Dermis microvascular lymphatic vessel endothelial cell (primary cell): ENCODE measurements at regions not wholly inside any gene's neighbourhood (a gene's known extent, or its start where the extent isn't known, plus 50 kb on each side); places are given as distances from the start of the nearest gene placed in this dataset.
"Not testable (repeated sequence)": the region's sequence is repeated elsewhere in the genome, so short reads cannot be mapped to it uniquely, and the experiment has no call there.

Experiments
- DNase-seq, 2 donors: peaks; one replicate each; pipeline versions ENCODE4 v3.0.0 to v3.0.0-alpha.2; 2010; ENCODE audit warnings: low read depth in 2 of 2

DNA sequence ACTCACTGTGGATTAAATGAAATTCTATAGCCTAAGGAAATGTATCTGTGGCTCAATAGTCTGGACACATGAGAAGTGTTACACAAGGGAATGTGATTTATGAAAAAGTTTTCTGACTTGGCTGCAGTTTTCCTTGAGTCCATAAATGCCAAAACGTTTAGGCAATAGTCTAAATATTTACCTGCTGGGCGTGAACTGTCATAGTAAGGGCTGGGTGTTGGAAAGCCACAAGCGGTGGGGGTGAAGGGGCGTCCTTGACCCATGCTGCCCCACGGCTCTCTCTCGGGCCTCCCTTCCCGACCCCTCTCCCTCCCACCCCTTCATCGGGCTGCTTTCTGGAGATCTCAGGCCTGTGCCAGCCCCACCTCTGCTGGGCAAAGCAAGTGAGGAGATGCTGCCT lies 223.7 kb downstream of the BUB3 start:
- no peak for DNase-seq

DNA sequence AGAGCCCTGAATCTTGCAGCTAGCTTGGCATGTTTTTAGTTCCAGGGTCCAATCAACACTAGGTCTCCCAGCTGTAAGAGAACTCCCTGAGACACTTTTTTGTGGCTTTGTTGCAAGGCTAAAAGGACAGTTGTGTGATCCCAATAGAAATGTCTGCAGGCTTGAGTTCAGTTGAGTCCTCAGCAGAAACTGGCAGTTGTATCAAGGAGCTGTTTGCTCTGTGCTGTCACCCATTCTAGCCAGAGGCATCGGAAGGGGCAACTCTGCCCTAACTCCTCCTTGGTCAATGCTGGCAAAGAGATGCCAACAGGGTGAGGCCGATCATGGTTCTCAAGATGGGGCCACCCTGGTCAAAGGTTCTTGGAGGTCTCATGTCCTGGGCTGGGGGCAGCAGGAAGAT lies 224.1 kb downstream of the BUB3 start:
- DNase-seq: no peak

DNA sequence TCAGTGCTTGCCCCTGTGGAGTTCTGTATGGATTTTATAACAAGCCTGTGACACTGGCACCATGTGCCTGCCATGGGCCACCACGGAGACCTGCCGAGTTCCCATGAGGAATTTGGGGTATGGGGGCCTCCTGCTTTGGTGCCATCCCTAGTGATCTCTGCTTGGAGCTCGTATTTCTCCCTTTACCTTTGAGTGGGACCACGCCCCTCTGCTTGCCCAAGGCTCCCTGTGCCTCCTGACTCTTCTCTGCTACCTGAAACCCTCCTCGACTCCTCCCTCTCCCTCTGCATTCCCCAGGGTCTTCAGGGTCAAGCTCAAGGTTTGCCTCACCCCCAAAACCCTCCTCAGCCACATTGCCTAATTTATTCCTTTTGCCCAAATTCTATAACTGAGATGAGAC lies 225.0 kb downstream of the BUB3 start:
- DNase-seq: no peak

DNA sequence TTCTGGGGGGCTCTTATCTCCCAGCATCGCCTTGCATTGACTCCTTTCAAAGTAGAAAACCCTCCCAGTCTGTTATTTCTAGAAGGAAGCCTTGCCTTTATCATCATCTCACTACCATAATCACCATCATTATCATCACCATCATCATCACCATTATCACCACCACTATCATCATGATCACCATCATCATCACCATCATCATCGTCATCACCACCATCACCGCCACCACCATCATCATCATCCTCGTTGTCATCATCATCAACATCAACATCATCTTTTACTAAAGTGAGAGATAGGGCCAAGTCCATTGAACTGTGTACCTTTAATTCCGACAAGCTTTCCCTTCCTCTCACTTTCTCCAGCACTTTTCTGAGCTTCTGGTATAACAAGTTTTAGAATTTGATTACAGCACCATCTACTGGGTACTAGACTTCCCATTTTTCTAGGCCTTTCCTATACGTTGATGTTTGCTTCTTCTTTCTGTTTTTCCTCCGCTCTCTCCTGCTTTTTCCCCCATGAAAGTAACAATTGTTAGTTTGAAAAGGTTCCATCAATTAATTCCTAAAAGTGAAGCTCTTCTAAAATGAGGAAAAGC lies 226.4 kb downstream of the BUB3 start:
- no peak for DNase-seq

DNA sequence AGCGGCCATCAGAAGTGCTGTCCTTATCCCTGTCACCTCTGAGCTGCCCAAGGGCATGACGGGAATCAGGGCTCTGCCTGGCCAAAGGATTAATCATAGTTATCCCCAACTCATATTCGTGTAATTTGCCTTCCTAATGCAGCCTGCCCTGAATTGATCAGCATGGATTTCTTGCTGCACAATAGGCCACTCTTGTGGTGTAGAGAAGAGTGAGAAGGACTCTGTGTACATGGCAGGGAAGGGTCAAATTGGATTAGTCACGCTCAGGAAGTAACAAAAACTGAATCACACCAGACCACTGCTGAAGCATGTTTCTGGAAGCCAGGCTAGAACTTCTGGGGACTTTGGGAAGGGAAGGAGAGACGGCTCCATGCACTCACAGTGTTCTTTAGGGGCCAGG lies 227.0 kb downstream of the BUB3 start:
- no peak for DNase-seq

DNA sequence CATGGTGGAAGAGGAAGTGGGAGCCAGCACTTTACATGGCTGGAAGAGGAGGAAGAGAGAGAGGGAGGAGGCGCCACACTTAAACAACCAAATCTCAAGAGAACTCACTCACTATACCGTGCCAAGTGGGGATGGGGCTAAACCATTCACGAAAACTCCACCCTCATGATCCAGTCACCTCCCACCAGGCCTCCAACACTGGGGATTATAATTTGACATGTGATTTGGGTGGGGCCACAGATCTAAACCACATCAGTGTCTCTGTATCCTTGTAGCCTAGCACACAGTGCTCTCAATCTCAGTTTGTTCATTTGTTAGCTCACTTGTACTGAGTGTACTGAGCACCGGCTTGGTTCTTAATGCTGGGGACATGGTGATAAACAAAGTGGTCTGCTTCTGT lies 228.3 kb downstream of the BUB3 start:
- no peak for DNase-seq

DNA sequence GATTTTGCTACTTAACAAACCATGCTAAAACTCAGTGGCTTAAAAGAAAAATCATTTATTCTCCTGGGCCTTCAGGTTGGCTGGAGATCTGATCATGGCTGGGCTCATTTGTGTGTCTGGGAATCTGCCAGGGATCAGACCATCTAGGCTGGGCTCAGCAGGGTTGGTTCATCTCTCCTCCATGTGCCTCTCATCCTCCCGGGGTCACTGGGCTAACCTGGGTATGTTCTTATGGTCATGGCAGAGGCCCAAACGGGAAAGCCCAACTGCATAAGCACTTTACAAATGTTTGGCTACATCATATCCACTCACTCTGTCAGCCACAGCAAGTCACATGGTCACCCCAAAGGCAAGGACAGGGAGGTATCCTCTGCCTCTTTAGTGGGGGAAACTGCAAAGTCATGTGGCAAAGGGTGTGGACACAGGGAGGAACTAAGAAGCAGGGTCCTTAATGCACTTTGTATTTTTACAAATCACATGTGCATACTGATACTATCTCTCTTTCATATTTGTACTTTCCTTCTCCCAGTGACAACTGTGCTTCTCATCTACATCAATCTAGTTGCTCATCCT lies 231.4 kb downstream of the BUB3 start:
- DNase-seq: no peak

DNA sequence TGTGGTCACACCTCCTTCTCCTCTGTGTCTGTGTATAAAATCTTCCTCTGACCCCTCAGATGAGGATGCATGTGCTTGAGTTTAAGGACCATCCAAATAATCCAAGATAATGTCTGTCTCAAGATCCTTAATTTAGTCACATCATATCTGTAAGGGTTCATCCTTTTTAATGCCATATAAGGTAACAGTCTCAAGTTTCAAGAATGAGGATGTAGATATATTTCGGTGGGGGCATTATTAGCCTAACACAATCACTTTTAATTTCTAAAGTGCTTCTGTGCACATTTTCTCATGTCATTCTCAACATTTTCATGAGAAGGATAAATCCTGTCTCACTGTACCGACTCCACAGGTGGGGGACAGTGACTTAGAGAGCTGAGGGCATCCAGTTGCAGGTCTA lies 235.3 kb downstream of the BUB3 start:
- DNase-seq: no peak

DNA sequence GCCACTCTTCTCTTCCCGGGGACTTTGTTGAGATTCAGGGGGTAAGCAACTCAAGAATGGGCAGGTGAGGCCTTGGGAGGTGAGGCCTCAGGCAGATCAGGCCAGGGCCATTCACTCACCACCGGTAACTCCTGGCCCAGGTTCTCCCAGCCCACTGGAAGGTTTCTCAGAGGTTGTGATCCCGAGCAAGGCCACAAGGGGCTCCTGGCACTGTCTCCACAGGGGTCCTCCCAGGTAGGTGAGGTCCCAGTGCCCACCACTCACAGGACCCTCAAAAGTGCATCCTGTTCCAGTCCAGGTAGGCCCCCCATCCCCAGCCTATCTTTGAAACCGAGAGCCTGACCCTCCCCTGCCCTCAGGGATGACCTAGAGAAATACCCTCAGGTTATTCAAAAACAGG lies 236.1 kb downstream of the BUB3 start:
- no peak for DNase-seq

DNA sequence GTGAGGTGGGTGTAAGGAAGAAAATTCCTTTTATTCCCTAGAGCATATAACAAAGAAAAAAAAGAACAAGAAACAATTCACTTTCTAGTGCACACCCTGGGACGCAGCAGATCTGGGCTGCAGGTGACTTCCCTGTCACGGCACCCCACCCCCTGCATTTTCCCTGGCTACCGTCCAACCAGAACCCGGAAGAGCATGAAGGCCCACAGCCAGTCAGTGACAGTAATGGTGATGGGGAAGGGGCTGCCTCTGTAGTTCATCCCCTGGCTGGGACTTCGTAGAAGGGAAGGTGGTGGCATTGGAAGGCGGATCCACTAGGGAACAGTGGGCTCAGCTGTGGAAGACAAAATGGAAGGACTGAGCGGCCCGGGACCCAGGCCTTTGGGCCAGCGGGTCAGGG lies 236.7 kb downstream of the BUB3 start:
- DNase-seq: no peak

DNA sequence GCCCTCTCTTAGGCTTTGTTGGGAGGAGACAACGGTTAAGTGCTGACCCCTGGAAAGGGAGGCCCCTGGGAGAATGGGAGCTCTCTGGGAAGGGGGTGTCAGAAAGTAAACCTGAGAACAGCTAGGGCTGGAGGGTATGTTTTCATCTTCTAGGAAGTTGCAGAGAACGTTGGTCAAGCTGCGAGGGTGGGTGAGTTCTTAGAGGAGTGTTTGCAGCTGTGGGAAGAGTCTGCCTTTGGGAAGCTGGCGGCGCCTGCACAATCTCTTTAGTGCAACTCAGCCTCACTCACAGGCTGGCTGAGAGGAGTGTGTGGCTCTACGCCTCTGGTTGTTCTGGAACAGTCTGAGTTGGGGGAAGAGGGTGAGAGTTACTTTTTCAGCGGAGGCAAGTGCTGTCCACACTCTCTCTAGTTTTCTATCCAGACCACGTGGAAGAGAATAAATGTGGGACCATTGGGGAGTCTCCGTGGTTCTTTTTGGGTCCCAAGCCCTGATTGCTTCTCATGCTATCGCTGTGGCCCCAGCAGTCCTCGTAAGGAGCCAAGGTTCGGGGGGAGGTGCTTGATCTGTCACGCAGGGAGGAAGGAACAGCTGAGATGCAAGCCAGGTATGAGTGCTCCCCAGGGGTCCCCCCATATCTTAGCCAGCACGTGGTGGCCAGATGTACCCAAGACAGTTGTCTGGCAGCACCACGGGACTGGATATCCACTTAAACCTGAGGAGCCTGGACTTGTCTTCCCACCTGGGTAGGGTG lies 237.2 kb downstream of the BUB3 start:
- DNase-seq: no peak

DNA sequence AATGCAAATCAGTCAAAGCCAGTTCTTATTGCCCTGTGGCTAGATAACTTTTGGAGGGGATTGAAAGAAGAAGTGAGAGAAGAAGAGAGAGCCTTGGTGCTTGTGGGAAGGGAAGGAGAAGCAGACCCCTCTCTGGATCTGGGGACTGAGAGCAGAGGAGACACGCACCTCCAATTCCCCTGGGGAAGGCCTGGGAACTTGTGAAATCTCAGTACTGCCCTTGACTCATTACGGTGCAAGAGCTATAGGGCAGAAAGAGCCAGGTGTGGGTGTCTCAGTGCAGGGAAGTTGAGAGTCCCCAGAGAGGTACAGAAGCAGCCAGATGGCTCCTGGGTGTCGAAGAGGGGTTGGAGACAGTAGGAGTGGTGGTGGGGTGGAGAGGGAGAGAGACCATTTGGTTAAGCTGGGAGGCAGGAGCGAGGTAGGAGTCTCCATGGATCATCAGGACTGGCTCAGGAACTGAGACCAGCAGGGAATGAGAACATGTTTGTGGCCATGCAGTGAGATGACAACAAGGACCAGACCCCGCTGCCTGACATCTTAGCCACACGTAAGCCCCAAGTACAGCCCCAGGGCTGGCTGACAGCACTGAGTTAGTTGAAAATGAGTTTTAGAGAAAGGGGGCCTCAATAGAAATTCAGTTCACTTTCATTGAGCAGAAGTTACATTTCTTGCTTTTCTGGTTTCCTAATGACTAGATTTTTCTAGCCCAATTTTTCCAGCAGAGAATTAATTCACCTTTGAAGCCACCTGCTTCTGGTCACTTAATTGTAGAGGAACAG lies 238.2 kb downstream of the BUB3 start:
- no peak for DNase-seq

DNA sequence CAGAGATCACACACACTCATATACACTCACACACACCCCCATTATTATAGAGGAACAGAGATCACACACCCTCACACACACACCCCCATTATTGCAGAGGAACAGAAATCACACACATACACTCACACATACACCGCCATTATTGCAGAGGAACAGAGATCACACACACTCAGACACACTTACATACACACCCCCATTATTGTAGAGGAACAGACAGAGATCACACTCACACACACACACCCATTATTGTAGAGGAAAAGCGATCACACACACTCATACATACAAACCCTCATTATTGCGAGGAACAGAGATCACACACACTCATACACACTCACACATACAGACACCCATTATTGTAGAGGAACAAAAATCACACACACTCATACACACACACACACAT lies 239.0 kb downstream of the BUB3 start:
- no peak for DNase-seq

DNA sequence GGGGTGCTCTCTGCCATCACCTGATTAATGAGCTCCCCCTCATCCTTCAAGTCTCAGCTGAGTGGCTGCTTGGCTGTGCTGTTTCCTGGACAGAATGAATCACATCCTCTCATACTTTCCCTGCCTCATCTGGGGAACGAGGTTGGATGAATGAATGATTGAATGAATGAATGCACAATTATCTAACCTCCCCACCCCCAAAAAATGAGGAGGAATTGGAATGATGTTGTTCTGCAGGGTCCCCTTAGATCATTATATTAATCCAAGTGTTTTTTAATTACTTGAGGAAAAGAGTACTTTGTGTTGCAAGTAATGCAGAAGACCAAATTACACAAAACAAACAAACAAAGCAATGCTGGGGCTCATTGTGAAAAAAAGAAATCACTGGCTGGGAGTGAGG lies 240.2 kb downstream of the BUB3 start:
- no peak for DNase-seq

DNA sequence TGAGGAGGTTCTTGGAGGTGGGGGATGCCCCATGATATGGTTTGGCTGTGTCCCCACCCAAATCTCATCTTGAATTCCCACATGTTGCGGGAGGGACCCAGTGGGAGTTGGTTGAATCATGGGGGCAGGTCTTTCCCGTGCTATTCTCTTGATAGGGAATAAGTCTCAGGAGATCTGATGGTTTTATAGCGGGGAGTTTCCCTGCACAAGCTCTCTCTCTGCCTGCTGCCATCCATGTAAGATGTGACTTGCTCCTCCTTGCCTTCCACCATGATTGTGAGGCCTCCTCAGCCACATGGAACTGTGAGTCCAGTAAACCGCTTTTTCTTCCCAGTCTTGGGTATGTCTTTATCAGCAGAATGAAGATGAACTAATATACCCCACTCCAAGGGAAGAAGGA lies 241.0 kb downstream of the BUB3 start:
- DNase-seq: not testable (repeated sequence)

DNA sequence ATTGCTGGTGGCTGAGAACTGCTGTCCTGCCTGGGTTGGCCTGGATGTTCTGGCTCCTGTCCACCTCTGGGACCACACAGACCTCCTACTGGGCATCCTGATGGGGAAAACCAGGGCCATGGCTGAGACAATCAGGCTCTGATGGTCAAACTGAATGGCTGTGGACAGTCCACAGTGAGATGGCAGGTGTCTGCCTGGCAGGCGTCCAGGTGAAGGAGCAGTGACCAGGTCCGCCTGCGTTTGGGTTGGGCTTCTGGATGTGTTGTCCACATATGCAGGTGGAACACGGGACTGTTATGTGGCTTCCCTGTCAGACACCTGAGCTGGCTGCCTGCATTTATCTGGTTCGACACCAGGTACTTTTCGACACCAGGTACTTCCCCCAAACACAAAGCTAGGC lies 241.7 kb downstream of the BUB3 start:
- no peak for DNase-seq

DNA sequence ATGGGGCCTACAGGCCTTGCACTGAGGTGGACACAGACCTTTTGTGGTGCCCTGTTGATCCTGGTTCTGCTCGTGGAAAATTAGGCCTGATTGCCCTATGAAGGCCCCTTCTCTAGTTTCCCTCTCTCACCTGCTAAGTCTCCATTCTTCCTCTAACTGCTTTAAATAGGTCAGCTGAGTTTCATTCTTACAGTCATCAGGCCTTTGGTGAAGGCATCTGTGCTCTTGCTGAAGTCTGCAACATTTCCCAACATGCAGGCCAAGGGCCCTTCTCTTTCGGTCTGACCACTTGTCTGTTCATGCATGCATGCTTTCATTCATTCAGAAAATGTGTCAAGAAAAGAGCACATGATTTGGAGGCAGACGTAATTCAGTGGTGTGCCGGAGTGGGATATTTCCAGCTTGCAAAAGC lies 244.0 kb downstream of the BUB3 start:
- DNase-seq: no peak

DNA sequence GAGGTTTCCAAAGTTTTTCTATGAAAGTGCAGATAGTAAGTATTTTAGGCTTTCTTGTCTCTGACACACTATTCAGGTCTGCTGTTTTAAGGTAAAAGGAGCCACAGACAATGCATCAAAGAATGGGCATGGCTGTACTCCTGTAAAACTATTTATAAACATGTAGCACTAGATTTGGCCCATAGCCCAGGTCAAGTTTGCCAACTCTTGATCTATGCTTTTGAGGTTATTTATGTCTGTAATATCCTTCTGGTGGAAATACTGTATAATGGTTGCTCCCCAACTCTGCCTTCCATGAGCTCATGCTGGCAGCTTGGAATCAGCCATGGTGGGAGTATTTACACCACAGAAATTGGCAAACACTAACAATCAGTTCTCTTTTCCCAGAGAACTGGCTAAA lies 244.6 kb downstream of the BUB3 start:
- no peak for DNase-seq

DNA sequence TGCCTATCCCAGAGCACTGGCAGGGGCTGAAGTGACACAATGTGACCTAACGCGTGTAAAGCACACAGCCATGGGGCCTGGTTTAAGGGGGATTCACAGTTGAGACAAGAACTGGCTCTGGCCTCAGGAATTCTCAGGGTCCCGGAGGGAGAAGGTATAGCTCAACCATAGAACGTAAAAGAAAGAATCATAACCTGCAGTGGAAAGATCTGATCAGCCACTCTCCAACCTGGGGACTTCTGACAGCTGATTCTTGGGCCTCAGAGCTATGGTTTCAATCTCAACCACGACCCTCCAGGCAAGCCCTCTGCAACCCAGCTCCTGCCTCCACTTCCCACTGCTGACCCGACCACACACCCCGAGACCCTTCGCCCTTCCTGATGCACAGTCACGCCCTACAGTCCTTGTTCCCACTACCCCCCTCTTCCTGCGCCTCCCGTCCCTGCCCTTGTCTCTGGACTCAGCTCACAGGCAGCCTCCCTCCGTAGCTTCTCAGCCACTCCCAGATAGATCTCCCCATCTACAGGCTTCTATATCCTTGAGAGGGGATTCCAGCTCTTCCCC lies 245.2 kb downstream of the BUB3 start:
- DNase-seq: no peak

DNA sequence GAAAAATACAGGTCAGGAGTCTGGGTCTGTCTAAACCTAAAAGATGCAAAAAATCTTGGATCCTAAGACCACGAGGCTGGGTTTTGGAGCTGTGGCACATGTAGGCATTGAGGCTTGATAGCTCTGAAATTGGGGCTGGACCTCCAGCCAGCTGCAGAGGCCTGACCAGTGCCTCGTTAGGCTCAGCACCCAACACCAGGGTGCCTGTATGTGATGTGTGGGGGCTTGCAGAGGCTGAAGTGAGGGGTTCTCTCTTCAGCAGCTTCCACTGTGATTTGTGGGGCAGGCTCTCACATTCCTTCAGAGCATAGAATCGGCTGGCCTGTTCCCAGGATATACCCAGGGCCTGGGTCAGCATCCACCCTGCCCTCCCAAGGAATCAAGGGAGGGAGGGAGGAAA lies 247.8 kb downstream of the BUB3 start:
- DNase-seq: no peak

DNA sequence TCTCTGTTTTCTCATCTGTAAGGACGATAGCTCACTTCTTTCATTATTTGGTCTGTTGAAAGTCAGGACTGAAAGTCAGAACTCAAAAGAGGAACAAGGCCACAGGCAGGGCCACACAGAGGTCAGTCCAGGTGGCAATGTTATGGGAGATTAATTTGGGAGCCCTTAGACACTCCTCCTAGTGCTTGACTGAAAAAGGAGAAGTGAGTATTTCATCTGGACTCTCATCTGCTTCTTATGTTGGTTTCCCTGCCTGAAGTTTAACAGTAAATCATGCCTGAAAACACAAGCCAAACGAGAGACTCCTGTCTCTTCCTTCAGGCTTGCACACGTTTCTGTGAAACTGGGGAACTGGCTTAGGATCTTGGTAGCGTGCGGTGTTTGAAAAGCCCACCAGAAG lies 248.5 kb downstream of the BUB3 start:
- no peak for DNase-seq

DNA sequence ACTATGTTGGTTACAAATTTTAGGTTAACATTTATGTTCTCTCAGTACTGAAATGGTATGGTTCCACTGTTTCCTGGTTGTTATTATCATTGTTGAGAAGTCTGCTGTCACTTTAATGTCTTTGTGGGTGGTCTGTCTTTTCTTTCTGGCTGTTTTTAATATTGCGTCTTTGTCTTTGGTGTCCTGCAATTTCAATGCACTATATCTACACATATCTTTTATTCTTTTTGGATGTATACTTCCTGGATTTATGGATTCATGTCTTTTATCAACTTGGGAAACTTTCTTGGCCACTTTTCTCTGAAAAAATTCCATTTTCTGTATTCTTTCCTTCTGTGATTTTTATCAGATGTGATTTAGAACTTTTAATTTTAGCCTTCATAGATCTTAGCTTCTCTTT lies 250.2 kb downstream of the BUB3 start:
- DNase-seq: no peak
